GM21576 (cell line): ENCODE measurements at regions not wholly inside any gene's neighbourhood (a gene's known extent, or its start where the extent isn't known, plus 50 kb on each side); places are given as distances from the start of the nearest gene placed in this dataset.
A peak's percentile ranks its signal among the peaks of the same experiment; 100 is the strongest.
"Not testable (repeated sequence)": the region's sequence is repeated elsewhere in the genome, so short reads cannot be mapped to it uniquely, and the experiment has no call there.

Experiments used
- ATAC-seq: cut with Tn5 transposase; IDR thresholded peaks from one replicate; pipeline ENCODE4 v1.9.1; 2021; ENCODE audit warnings: mild to moderate bottlenecking, moderate library complexity; ENCODE audit not compliant: unreplicated experiment

DNA sequence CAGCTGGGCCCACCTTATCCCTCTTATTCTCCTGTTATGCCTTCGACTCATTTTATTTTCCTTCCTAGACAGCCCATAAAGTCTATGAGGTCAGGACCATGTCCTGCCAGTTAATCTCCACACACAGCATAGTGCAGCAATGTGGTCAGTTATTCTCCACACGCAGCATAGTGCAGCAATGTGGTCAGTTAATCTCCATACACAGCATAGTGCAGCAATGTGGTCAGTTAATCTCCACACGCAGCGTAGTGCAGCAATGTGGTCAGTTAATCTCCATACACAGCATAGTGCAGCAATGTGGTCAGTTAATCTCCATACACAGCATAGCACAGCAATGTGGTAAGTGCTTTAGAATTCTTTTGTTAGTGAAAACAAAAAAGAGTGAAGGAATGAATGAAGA, 77.8 kb downstream of the TEX36 start:
- no peak for ATAC-seq

DNA sequence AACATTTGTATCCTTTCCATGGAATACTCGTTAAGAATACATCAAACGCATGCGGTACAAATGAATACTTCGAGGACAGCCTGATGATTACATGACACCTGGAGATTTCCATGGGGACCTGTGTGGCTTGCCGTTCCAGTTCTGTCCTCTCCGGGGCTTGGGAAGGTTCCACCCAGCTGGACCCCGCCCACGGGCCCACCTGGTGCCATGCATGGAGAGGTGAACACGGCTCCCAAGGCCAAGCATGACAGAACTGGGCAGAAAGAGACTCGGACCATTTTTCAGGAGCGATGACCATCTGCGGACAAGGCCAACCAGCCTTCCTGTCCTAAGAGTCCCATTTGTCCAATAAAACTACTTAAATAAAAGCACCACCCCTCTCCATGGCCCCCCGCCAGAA, 80.1 kb downstream of the TEX36 start:
- no peak for ATAC-seq

DNA sequence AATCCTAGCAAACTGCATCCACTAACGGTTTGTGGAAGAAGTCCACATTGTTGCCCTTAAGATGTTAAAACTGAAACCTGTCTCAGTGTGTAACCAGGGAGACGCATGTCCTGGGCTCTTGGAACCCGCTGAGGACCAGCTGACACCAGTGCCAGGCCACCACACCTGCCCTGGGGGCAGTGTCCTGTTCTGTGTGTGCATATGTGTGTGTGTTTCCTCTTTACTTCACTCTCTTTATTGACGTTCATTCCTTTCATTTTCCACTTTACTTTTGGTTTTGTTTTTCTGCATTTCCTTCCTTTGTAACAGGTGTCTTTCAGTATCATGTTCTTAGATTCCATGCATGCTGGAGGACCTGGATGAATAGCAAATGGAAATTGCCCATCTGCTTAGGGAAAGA, 83.8 kb downstream of the TEX36 start:
- no peak for ATAC-seq

DNA sequence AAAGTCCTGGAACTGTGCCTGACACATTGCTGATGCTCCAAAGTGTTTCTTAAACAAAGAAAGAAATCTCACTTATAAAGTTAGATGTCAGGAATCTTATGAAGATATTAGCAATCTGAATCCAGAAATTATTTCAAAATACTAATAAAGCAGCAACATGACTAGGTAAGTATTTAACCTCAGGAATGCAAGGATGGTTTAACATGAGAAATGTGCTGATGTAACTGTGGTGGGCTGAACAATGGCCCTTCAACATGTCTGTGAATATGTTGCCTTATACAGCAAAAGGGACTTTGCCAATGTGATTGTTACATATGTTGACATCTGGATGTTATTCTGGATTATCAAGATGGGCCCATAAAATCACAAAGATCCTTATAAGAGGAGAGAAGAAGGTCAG, 87.1 kb downstream of the TEX36 start:
- no peak for ATAC-seq

DNA sequence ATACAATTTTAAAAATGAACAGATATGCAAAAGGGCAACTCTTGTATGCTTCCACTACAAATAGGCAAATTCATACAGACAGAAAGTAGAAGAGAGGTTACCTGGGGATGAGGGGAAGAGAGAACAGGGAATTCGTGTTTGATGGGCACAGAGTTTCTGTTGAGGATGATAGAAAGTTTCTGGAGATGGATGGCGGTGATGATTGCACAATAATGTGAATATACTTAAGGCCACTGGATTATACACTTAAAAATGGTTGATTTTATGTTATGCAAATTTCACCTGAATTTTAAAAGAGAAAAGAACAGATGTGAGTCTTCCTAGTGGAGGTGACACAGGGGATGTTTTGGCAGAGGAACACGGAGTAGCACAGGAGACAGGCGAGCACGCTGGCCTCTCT, 89.3 kb downstream of the TEX36 start:
- no peak for ATAC-seq

DNA sequence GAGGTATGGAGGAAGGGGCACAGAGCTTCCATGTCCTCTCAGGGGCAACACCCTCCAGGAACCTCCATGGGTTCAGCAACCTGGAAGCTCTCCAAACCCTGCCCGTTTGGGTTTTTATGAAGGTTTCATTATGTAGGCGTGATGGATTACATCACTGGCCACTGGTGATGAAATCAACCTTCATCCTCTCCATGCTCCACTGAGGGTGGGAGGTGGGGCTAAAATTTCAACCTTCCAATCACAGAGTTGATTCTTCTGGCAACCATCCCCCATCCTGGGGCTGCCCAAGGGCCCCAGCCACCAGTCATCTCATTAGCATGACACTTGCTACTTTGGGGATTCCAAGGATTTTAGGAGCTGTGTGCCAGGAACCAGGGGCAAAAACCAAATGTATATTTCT, 90.1 kb downstream of the TEX36 start:
- ATAC-seq = no peak

DNA sequence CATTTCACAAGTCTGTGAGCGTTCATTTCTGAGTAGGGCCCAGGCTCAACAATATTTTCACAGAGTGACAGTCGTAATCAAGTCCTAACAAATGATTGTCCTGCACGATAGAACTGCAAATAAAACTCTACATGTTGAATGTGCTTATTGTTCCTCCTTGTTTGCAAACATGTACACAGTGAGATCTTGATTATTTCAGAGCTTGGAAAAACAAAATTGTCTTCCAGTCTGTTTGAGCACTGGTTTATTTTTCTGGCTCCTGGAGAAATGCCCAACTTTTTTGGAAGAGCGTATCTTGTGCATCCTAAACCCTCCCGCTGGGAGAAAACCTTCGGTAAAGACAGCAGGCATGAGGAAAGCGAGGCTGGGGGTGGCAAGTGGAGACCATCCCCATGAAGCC, 91.1 kb downstream of the TEX36 start:
- no peak for ATAC-seq

DNA sequence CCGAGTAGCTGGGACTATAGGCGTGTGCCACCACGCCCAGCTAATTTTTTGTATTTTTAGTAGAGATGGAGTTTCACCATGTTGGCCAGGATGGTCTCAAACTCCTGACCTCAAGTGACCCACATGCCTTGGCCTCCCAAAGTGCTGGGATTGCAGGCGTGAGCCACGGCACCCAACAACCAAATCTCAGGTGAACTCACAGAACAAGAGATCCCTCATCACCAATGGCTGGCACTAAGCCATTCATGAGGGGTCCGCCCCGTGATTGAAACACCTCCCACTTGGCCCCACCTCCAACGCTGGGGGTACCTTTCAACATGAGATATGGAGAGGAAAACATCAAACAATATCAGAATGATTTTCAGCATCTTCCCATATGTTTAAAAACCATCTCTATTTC, 94.2 kb downstream of the TEX36 start:
- not testable (repeated sequence) for ATAC-seq

DNA sequence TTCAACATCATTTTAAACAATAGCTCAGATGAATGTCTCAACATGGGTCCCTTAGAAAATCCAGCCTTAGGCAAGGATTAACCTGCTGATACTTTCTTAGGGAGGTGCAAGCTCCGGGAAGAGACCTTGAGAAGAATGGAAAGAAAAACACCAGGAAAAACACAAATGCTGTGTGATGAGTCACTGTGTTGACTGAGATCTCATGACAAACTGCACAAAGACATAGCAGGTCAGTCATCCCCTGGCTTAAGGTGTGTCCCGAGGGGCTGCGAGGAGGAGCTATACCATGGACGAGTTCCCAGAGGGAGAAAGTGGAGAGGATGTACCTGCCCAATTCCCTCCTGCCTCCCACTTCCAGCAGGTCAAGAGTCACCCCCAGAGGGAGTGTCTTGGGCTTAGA, 98.0 kb downstream of the TEX36 start:
- ATAC-seq = no peak

DNA sequence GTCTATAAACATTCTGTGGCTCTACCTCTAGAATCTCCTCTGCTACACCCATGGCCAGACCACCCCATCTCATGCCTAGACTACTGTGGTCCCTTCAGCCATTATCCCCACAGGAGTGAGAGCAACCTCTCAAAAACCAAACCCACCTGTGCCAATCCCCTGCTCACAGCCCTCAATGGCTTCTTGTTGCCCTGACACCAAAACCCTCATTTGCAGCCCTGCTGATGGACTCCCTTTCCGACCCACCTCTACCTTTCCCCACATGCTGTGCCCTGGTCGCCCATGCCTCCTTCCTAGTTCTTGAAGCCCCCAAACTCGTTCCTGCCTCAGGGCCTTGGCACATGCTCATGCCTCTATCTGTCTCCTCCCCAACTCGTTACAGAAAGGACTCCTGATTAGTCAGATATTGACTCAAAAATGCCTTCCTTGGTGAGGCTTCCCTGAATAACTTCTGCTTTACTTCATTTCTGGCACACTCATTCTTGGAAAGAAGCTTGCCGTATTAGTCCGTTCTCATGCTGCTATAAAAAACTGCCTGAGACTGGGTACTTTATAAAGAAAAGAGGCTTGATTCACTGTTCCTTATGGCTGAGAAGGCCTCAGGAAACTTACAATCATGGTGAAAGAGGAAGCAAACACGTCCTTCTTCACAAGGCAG, 104.2 kb downstream of the TEX36 start:
- ATAC-seq = no peak

DNA sequence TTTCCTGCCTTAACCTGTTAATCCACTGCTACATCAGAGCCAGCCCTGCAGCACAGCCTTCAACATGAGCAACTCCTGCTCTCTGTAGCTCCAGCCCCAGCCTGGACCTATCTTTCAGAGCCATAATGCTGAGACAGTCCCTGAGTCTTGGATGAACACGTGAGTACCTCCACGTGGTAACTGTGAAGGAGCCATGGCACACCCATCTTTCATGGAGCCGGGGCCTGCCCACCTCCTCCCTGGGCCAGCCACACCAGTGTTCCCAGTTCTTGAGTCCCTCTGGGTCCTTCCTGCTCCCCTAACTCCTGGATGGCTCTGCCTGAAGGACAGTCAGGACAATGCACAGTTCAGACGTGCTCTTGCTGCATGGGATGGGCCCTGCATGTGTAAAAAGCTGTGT, 107.1 kb downstream of the TEX36 start:
- no peak for ATAC-seq

DNA sequence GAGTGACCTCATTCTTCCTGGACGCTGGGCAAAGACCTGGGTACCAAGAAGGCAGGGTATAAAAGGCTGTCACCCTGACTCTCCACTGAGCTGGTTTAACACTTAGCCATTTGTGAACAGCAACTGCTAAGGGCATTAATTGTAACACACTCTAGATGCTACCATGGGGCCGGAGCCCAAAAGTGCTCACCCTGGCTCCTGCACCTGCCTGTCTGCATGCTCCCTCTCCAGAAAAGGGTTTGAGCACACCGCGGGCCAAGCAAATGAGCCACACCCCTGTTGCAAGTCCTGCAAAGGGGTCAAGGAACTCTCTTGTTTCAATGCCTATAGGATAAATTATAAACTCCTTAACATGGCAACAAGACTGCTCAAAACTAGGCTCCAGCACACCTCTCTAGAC, 114.8 kb downstream of the TEX36 start:
- ATAC-seq = no peak

DNA sequence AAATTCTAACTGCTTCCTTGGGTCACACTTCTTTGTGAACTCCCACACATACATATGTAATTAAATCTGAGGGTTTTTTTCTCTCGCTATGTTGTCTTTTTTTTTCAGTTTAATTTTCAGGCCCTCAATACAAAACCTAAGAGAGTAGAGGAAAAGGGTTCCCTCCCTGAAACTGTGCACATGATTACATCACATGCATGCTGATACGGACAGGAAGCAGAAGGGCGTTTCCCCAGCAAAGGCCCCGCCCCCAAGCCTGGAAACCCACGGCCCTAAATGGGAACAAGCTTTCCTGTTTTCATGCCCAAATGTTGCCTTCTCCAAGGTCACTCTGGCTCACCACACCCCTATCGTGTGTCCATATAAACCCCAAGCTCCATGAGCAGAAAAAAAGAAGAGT, 115.4 kb downstream of the TEX36 start:
- no peak for ATAC-seq

DNA sequence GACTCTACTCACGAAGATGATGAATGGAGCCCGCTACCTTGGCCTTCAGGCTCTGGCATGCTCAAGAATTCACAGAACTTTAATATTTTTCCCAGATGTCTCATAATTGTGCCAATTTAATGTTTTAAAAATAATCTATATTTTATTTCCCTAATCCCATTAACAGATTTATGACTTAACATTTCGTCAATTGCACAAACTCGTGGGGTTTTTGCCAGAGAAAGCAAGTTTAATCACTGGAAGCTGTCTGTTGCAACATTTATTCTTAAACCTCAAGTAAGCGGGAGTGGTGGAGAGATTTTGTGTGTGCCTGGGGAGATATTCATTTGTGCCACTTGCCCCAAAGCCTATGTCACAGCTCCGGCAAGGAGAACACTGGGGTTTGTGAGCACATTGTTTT, 117.9 kb downstream of the TEX36 start:
- no peak for ATAC-seq

DNA sequence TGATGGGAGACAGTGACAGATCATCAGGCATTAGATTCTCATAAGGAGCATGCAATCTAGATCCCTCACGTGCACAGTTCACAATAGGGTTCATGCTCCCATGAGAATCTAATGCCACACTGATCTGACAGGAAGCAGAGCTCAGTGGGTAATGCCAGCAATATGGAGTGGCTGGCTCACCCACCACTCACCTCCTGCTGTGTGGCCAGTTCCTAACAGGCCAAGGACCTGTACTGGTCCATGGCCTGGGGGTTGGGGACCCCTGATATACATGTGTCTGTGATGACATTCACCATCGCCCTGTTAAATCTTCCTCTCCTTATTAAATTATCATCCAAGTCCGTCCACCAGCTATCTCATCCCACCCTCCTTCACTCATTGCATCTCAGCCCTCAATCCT, 118.4 kb downstream of the TEX36 start:
- ATAC-seq = no peak

DNA sequence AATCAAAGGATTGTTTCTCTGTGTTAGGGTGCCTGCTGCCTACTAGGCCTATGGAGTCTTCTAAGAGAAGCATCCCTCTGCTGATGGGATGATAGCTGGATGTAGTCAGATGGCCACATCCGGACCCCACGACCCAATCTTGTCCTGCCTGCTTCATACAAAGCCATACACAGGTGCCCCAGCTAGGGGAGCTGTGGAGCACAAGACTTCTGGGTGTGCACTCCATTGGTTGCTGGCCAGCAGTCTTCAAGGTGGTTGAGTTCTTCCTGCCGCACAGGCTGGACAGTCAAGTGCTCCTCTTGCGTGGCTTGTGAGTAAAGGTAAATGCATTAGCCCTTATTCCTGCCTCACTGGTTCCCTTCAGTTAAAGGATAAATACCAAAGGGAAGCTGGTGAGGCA, 120.2 kb downstream of the TEX36 start:
- no peak for ATAC-seq

DNA sequence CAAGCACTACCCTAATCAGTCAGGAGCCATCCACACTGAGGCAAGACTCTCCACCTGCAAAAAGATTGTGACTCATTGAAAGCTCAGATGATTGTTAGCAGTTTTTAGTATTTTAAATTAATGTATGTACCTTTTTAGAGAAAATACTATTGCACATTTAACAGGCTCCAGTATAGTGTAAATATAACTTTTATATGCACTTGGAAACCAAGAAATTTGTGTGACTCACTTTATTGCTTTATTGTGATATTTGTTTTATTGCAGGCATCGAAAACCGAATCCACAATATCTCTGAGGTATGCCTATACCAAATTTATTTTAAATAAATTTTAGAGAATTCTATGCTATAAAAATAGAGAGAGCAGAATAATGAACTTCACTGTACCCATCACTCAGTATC, 122.0 kb downstream of the TEX36 start:
- no peak for ATAC-seq

DNA sequence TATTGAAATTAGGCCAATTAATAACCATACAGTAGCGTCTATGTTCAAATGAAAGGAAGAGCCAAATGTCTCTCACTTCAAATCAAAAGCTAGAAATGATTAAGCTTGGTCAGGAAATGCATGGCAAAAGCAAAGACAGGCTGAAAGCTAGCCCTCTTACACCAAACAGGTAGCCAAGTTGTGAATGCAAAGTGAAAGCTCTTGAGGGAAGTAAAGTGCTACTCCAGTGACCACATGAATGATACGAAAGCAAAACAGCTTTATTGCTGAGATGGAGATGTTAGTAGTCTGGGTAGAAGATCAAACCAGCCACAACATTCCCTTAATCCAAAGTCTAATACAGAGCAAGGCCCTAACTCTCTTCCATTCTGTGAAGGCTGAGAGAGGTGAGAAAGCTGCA, 123.8 kb downstream of the TEX36 start:
- peak; percentile 93 for ATAC-seq

DNA sequence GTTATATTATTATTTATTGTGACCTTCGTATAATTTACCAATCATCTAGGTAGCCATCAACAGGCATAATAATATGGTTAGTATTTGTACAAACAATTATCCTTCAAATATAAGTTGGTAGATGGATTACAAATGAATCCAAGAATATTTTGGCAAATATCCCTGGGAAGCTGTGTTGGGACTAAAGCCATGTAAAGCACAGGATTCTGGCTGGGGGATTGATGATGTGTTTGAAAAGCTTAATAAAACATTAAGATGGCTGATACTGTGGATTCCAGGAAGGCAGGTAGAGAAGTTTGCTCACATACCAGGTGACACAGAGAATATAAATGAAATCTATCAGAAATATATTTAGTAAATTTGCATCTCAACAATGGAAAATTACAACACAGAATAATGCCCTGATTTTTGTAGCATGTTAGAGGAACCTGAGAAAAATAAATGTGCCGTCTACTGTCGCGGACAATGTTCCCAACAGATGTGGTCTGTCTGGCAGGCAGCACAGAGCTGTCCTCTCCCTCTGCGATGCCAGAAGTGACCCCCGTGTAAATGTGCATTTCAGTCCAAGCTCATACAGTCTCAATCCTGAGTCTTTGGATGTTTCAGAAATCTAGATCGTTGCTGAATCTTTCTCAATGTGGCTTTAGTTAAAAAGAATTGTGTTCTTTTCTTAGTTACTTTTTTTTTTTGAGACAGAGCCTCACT, 125.0 kb downstream of the TEX36 start:
- ATAC-seq = no peak

DNA sequence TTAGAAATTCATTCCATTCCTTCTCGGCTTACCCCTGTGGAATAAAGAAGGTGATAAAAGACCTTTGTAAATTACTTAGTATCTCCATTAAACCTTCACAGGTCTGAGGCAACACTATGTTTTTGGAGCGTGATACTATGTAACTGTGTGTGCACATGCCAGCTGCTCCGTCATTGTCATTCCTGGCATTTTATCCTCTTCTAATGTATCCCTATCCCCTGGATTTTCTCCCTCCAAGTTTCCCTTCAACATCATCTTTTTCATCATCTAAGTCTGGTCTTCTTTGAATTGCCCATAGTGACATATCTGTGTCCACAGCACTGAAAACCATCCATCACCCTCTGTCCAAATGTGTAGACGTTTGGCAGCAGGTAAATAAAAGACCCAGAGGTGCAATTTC, 125.7 kb downstream of the TEX36 start:
- ATAC-seq = no peak

DNA sequence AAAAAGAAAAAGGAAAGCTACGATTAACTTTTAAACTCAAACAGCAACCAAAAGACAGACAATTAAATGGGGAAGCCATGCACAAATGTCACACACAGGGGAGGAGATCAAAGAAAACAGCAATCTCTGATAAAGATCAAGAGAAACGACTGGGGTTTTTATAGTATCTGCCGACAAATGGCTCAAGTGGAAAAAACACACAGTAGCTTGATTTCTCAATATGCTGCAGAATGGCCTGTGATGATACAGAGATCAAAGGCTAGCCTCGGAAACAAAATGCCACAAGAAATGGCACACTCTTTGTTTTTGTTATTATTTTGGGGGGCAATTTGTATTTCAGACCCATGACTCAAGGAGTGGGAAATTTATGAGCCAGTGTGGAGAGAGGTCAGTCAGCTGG, 126.1 kb downstream of the TEX36 start:
- ATAC-seq = no peak

DNA sequence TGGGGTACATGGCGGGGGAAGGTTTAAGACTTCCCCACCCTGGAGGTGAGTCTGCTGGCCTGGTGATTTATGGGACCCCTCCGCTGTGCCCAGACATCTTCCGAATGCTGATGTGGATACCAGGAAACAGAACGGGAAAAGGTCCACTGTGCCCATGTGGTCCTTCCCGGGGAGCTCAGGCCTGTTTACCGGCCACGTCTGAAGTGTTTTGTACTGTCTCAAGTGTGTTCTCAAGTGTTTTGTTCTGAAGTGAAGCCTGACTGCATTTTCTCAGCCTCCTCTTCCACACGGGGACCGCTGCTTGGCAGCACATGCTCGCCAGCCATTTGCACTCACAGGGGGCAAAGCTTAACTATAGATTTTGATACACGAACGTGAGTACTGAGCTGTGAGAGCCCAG, 127.2 kb downstream of the TEX36 start:
- no peak for ATAC-seq

DNA sequence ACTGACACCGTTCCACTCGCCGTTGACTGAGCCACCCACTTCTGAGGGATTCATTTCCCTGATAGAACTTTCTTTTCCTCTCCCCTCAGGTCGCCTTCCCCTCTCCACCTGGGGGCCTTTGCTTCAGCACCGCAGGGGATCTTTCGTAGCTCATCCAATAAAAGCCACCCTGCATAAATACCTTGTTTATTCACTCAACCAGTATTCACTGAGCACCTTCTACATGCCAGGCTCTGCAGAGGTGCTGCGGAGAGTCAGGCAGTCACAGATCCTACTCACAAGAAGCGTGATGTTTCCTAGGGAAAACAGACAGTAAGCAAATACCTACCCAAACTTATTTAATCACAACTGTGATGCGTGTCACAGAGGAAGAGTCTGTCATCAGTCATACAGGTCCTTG, 127.7 kb downstream of the TEX36 start:
- ATAC-seq = no peak
